ENCODE measurements at regions not wholly inside any gene's neighbourhood (a gene's known extent, or its start where the extent isn't known, plus 50 kb on each side); places are given as distances from the start of the nearest gene placed in this dataset.

DNA sequence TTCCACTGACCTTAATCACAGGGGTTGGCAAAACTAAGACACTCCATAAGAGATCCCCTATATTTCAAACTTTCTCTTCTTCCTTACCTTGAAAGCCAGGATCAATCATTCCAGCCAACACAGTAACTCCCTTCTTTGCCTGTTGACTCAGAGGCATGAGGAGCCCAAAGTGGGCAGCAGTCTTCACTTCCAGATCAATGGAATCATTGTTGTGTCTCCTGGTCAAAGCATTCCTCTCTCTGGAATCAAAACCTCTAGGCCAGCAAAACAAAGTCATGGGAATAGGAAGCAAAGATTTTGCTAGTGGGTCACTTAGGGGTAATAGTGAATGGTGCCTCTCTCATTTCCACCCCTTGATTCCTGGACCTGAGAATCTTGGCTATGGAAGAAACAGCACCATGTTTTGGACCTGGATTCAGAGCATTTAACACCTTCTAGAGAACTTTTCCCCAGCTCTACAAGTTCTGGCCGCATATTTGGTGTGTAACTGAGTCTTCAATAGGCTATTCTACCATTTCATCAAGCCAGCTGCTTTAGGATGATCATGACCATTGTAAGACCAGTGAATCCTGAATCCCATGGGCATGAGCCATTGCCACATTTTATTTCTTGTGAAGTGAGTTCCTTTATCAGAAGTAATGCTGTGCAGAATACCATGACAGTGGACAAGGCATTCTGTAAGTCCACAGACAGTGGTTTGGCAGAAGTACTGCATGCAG, 65.7 kb upstream of the SERPINE2 start:
- ChIA-PET CTCF (no interaction called here), POLR2A (no interaction called here)
- H3K27ac Mint-ChIP-seq = no peak overlapping the region
- no CpG with 5 or more reads among the region's 1 CpG for WGBS (ENCODE audit: insufficient coverage)
- DNase-seq (no peak), ATAC-seq (replicated peaks in 1 of 4) (no peak)
- no peaks in the 10 kb centered on the region for H3K36me3 ChIP-seq (ENCODE audit: control insufficient read depth in 2 of 2, extremely low read depth in 1 of 2, insufficient read depth in 1 of 2, low read length in 1 of 2)
- H3K4me3 ChIP-seq (ENCODE audit: control insufficient read depth in 1 of 2, extremely low read depth in 1 of 2, low read length in 1 of 2) = no peak overlapping the region
- H3K36me3 Mint-ChIP-seq = no peaks in the 10 kb centered on the region
- no peaks in the 10 kb centered on the region for H3K9me3 ChIP-seq
- no peaks in the 10 kb centered on the region for H3K4me1 ChIP-seq (ENCODE audit: control insufficient read depth in 1 of 2, extremely low read depth in 1 of 2, insufficient read depth in 2 of 2, low read length in 2 of 2)
- no peak overlapping the region for H3K4me3 Mint-ChIP-seq
- H3K27me3 ChIP-seq (replicated peaks in 1 of 2; ENCODE audit: control insufficient read depth in 2 of 2, extremely low read depth in 1 of 2, insufficient read depth in 2 of 2, low read length in 1 of 2) = peaks cover 0 to 3% of the 10 kb centered on the region in 2 experiments
- no peaks in the 10 kb centered on the region for H3K4me1 Mint-ChIP-seq
- H3K27me3 Mint-ChIP-seq = peaks cover 8 to 30% of the 10 kb centered on the region in 2 donors
- H3K9me3 Mint-ChIP-seq = no peaks in the 10 kb centered on the region
- no peak overlapping the region for H3K27ac ChIP-seq (ENCODE audit: low read length)

DNA sequence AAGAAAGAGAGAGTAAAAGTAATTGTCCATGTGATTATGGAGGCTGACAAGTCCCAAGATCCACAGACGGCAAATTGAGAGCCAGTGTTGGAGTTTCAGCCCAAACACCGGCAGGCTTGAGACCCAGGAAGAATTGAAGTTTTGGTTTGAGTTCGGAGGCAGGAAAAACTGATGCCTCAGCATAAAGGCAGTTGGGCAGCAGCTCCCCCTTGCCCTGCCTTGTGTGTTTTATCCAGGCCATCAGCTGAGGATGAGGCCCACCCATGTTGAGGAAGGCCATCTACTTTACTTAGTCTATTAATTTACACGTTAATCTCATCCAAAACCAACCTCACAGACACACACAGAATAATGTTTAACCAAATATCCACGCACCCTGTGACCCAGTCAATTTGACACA, 64.6 kb upstream of the SERPINE2 start:
- Histone ChIP-seq H3K27ac (ENCODE audit: low read length) (no peak overlapping the region), H3K9me3 (no peaks in the 10 kb centered on the region), H3K36me3 (ENCODE audit: control insufficient read depth in 2 of 2, extremely low read depth in 1 of 2, insufficient read depth in 1 of 2, low read length in 1 of 2) (no peaks in the 10 kb centered on the region), H3K4me3 (ENCODE audit: control insufficient read depth in 1 of 2, extremely low read depth in 1 of 2, low read length in 1 of 2) (no peak overlapping the region), H3K27me3 (replicated peaks in 1 of 2; ENCODE audit: control insufficient read depth in 2 of 2, extremely low read depth in 1 of 2, insufficient read depth in 2 of 2, low read length in 1 of 2) (peaks cover 0 to 3% of the 10 kb centered on the region in 2 experiments), H3K4me1 (ENCODE audit: control insufficient read depth in 1 of 2, extremely low read depth in 1 of 2, insufficient read depth in 2 of 2, low read length in 2 of 2) (no peaks in the 10 kb centered on the region)
- Mint-ChIP-seq H3K27ac (no peak overlapping the region), H3K4me1 (no peaks in the 10 kb centered on the region), H3K4me3 (no peak overlapping the region), H3K9me3 (no peaks in the 10 kb centered on the region), H3K27me3 (peaks cover 11 to 27% of the 10 kb centered on the region in 2 donors), H3K36me3 (no peaks in the 10 kb centered on the region)
- DNase-seq = no peak
- no peak for ATAC-seq (replicated peaks in 1 of 4)
- CTCF ChIA-PET = no interaction called here
- WGBS (ENCODE audit: insufficient coverage) = 90% methylated on average over 5 of the region's 5 CpGs
- POLR2A ChIA-PET = no interaction called here

GRCh38 chr2:224102991-224103390, 63.9 kb upstream of the SERPINE2 start:
- no peak overlapping the region for H3K4me3 Mint-ChIP-seq
- ATAC-seq (replicated peaks in 1 of 4) (no peak), DNase-seq (no peak)
- Histone ChIP-seq H3K27ac (ENCODE audit: low read length) (no peak overlapping the region), H3K4me1 (ENCODE audit: control insufficient read depth in 1 of 2, extremely low read depth in 1 of 2, insufficient read depth in 2 of 2, low read length in 2 of 2) (no peaks in the 10 kb centered on the region), H3K27me3 (replicated peaks in 1 of 2; ENCODE audit: control insufficient read depth in 2 of 2, extremely low read depth in 1 of 2, insufficient read depth in 2 of 2, low read length in 1 of 2) (no peaks in the 10 kb centered on the region), H3K36me3 (ENCODE audit: control insufficient read depth in 2 of 2, extremely low read depth in 1 of 2, insufficient read depth in 1 of 2, low read length in 1 of 2) (no peaks in the 10 kb centered on the region), H3K4me3 (ENCODE audit: control insufficient read depth in 1 of 2, extremely low read depth in 1 of 2, low read length in 1 of 2) (no peak overlapping the region), H3K9me3 (no peaks in the 10 kb centered on the region)
- no peaks in the 10 kb centered on the region for H3K4me1 Mint-ChIP-seq
- CTCF ChIA-PET = no interaction called here
- H3K27ac Mint-ChIP-seq = no peak overlapping the region
- POLR2A ChIA-PET = no interaction called here
- H3K27me3 Mint-ChIP-seq = peaks cover 9 to 21% of the 10 kb centered on the region in 2 donors
- no peaks in the 10 kb centered on the region for H3K9me3 Mint-ChIP-seq
- no peaks in the 10 kb centered on the region for H3K36me3 Mint-ChIP-seq
- WGBS (ENCODE audit: insufficient coverage) = no CpG with 5 or more reads among the region's 1 CpG

DNA sequence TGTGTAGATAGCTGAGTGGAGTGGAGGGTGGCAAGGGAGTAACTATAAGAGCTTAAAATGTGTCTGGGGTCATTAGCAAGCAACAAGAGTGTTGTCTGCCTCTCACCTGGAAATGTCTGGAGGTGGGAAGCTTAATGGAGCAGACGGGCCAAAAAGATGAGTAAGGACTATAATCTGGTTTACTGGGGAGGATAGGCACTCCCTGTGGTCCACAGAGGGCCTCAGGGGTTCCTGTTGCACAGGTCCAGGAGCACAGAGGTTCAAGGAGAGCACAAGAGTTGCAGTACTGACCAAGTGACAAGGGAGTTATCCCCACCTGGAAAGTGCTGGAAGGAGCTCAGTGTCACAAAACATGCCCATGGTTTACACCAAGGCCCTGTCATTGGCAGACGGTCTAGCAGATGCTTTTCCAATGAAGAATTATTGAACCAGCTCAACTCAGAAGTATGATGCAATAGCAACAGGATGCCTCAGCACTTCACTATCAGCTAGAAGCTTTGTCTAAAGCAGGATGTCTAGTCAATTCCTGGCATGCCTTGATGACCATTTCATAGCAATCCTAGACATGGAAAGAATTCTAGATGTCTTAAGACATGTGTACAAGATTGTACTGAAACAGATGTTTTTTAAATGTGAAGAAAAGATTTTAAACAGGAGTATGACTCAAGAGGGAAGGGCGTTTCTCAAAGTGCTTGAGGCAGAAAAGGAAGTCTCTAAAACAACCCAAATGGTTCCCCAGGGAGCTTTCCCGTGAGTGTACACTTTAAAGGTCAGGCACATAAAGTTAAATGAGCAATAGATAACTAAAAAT, 62.9 kb upstream of the SERPINE2 start:
- H3K27ac Mint-ChIP-seq = no peak overlapping the region
- DNase-seq (no peak), ATAC-seq (replicated peaks in 1 of 4) (no peak)
- no peaks in the 10 kb centered on the region for H3K27me3 ChIP-seq (replicated peaks in 1 of 2; ENCODE audit: control insufficient read depth in 2 of 2, extremely low read depth in 1 of 2, insufficient read depth in 2 of 2, low read length in 1 of 2)
- WGBS (ENCODE audit: insufficient coverage) = 75% methylated on average over 1 of the region's 4 CpGs
- H3K4me1 ChIP-seq (ENCODE audit: control insufficient read depth in 1 of 2, extremely low read depth in 1 of 2, insufficient read depth in 2 of 2, low read length in 2 of 2) = no peaks in the 10 kb centered on the region
- no peaks in the 10 kb centered on the region for H3K4me1 Mint-ChIP-seq
- CTCF ChIA-PET = no interaction called here
- no peaks in the 10 kb centered on the region for H3K36me3 ChIP-seq (ENCODE audit: control insufficient read depth in 2 of 2, extremely low read depth in 1 of 2, insufficient read depth in 1 of 2, low read length in 1 of 2)
- H3K9me3 ChIP-seq = no peaks in the 10 kb centered on the region
- POLR2A ChIA-PET = no interaction called here
- H3K36me3 Mint-ChIP-seq = no peaks in the 10 kb centered on the region
- no peak overlapping the region for H3K4me3 Mint-ChIP-seq
- no peak overlapping the region for H3K4me3 ChIP-seq (ENCODE audit: control insufficient read depth in 1 of 2, extremely low read depth in 1 of 2, low read length in 1 of 2)
- H3K27ac ChIP-seq (ENCODE audit: low read length) = no peak overlapping the region
- no peaks in the 10 kb centered on the region for H3K9me3 Mint-ChIP-seq
- peaks cover 12 to 25% of the 10 kb centered on the region in 2 donors for H3K27me3 Mint-ChIP-seq

DNA sequence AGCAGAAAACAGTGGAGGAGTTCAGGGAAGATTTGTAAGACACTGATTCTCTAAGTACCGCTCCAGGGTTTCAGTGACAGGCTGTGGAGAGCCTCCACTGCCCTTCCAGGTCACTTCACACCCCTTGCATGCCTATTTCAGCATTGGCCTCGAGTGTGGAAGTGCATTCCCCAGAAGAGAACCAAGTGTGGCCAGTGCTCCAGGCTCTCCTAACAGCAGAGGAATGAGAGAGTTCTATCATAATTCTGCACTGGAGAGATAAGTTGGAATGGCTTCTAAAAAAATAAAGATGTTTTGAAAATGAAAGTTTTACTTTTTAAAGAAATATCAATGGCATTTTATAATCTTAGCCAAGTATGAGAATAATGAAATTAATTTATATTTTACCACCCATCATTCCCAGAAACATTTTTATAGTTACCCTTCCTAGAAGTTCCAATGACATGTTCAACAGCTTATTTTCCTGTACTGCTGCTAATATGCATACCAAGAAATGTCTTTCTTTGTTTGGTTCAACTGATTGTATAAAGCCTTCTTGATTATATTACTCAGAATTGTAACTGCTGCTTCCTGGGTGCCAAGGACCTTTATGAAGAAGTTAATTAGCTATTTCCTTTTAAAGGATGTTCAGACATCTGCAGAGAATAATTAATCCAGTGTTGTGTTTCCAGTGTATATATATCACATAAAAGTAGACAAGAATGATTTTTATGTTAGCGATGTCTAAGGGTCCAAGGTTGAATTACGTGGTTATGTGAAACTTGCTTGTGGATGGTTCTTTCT, 61.0 kb upstream of the SERPINE2 start:
- Histone ChIP-seq H3K27me3 (replicated peaks in 1 of 2; ENCODE audit: control insufficient read depth in 2 of 2, extremely low read depth in 1 of 2, insufficient read depth in 2 of 2, low read length in 1 of 2) (no peaks in the 10 kb centered on the region), H3K4me1 (ENCODE audit: control insufficient read depth in 1 of 2, extremely low read depth in 1 of 2, insufficient read depth in 2 of 2, low read length in 2 of 2) (no peaks in the 10 kb centered on the region), H3K9me3 (no peaks in the 10 kb centered on the region), H3K4me3 (ENCODE audit: control insufficient read depth in 1 of 2, extremely low read depth in 1 of 2, low read length in 1 of 2) (no peak overlapping the region), H3K27ac (ENCODE audit: low read length) (no peak overlapping the region), H3K36me3 (ENCODE audit: control insufficient read depth in 2 of 2, extremely low read depth in 1 of 2, insufficient read depth in 1 of 2, low read length in 1 of 2) (no peaks in the 10 kb centered on the region)
- ChIA-PET CTCF (no interaction called here), POLR2A (no interaction called here)
- Mint-ChIP-seq H3K27ac (no peak overlapping the region), H3K4me3 (no peak overlapping the region), H3K4me1 (no peaks in the 10 kb centered on the region), H3K36me3 (no peaks in the 10 kb centered on the region), H3K9me3 (no peaks in the 10 kb centered on the region), H3K27me3 (peaks cover 12 to 28% of the 10 kb centered on the region in 2 donors)
- no CpG with 5 or more reads among the region's 4 CpGs for WGBS (ENCODE audit: insufficient coverage)
- no peak for DNase-seq
- no peak for ATAC-seq (replicated peaks in 1 of 4)

DNA sequence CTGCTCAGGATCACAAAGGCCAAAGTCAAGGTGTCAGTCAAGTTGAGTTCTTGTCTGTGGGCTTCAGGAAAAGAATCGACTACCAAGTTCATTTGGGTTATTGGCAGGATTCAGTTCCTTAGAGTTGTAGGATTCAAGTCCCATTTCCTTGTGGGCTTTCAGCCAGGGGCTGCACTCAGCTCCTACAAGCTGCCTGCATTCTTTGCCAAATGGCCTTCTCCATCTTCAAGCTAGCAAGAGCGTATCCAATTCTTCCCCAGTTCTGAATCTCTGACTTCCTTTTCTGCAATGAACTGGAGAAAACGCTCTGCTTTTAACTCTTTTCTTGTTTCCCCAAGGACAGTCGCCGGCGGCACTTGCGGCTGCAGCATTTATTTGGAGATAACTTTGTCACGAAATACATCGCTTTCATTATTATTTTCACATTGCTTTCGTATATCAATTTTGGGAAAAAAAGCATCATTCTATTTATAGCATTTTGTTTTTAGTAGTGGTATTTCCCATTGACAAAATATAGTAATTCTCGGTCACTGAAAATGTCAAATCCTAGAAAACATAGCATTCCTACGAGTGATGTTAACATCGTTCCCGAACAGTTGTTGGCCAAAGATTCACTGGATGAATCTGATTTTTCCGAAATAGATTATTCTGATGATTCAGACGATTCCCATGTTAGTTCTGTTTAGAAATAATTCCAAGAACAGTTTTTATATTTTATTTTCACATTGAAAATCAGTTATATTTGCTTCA, 59.6 kb upstream of the SERPINE2 start:
- H3K27me3 ChIP-seq (replicated peaks in 1 of 2; ENCODE audit: control insufficient read depth in 2 of 2, extremely low read depth in 1 of 2, insufficient read depth in 2 of 2, low read length in 1 of 2) = no peaks in the 10 kb centered on the region
- no peaks in the 10 kb centered on the region for H3K36me3 ChIP-seq (ENCODE audit: control insufficient read depth in 2 of 2, extremely low read depth in 1 of 2, insufficient read depth in 1 of 2, low read length in 1 of 2)
- H3K9me3 ChIP-seq = no peaks in the 10 kb centered on the region
- H3K9me3 Mint-ChIP-seq = no peaks in the 10 kb centered on the region
- no peak for ATAC-seq (replicated peaks in 1 of 4)
- H3K27ac Mint-ChIP-seq = no peak overlapping the region
- no peaks in the 10 kb centered on the region for H3K4me1 ChIP-seq (ENCODE audit: control insufficient read depth in 1 of 2, extremely low read depth in 1 of 2, insufficient read depth in 2 of 2, low read length in 2 of 2)
- peaks cover 18 to 30% of the 10 kb centered on the region in 2 donors for H3K27me3 Mint-ChIP-seq
- no peaks in the 10 kb centered on the region for H3K4me1 Mint-ChIP-seq
- WGBS (ENCODE audit: insufficient coverage) = 84% methylated on average over 6 of the region's 16 CpGs
- ChIA-PET POLR2A (no interaction called here), CTCF (no interaction called here)
- H3K27ac ChIP-seq (ENCODE audit: low read length) = no peak overlapping the region
- DNase-seq = no peak
- no peaks in the 10 kb centered on the region for H3K36me3 Mint-ChIP-seq
- H3K4me3 ChIP-seq (ENCODE audit: control insufficient read depth in 1 of 2, extremely low read depth in 1 of 2, low read length in 1 of 2) = no peak overlapping the region
- no peak overlapping the region for H3K4me3 Mint-ChIP-seq

Data from T-cell (primary cell).